NCI-H460 (cell line): ENCODE measurements at regions not wholly inside any gene's neighbourhood (a gene's known extent, or its start where the extent isn't known, plus 50 kb on each side); places are given as distances from the start of the nearest gene placed in this dataset.

ENCODE experiments used
- DNase-seq: peaks from one replicate; pipeline ENCODE4 v3.0.0-alpha.2; 2016; ENCODE audit warnings: low read depth; ENCODE audit errors: extremely low read depth

DNA sequence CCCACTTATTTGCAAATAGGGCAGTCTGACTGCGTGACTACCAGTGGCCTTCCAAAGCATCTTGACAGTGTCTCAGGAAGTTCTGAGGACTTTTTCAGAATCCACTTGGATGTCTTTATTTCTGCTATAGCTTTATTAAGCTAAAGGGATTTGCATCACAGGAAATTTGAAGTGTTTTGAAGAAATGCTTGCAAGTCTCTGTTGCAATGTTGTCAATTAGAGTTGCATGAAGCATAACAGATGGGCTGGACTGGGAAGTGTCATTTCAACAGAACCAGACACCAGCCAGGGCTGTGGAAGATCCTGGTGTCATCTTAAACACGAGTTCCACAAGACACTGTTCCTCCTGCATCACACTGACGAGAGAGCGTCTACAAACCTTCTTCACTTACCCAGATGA lies 224.5 kb downstream of the EN1 start:
- no peak for DNase-seq

DNA sequence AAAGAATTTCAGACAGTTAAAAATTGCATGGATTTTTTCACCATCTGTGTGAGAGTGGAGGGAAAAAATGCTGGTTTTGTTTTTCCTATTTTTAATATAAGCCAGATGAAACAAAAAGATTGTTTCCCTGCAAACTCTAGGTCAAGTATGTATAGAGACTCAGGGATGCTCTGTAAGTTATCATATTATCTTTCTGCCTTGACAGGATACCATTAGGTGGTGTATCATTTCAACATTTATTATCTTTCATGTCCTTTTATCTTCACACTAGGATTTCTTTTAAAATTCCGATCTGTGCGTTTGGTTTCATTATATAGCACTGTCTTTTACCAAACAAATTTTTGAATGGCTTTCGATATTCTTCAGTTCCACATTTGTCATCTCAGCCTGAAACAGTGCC lies 225.3 kb downstream of the EN1 start:
- DNase-seq, result no peak

DNA sequence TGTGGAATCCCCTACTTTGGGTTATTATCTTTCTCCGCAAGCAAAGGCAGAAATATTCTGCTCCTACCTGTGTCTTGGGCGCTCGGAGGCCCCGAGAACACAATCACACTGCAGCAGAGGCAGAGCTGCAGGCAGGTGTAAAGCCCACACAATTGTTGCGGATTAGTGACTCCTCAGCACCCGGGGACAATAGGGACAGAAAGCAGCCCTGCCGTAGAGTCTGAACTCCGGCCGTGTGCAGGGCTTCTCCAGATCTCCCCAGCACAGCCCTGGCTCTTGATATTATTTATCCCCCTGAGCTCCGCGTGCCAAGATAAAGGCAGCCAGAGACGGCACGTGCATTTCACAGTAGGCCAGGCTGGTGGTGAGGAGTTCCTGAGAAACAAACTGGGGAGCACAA lies 229.2 kb downstream of the EN1 start:
- no peak for DNase-seq

DNA sequence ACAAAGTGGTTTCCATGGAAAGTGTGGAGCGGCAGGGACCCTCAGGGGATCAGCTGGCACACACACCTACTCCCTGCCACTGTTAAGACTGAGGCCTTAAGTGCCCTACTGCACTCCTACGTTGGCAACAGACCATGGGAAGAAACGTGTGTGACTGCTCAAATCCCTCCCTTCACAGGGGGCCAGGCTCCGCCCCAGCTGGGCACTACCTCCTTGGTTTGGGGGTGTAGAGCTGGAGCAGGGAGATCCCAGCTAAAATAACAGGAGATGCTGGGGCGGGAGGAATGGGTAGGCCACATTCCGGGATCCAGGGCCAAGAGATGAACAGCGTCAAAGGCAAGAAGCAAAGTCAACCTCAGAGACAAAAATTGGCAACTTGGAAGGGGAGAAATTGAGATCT lies 231.0 kb downstream of the EN1 start:
- DNase-seq, result no peak

DNA sequence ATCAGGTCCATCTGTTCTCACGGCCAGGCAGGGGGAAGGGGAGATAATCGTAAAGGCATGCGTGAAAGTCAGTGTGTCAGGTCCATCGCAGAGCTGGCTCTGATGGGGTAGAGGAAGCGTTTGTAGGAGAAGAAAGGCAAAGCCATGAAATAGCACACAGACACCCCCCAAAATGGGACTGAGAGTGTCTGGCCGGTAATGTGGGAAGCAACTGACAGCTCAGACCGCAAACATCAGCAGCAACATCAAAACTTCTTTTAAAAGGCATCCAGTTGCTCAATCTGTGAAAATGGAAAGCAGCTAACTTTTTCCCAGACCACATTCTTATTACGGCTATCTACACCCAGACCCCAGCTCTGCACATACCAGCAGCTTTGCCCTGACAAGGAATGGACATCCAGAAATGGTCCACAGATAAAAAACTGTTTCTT lies 232.6 kb downstream of the EN1 start:
- no peak for DNase-seq

DNA sequence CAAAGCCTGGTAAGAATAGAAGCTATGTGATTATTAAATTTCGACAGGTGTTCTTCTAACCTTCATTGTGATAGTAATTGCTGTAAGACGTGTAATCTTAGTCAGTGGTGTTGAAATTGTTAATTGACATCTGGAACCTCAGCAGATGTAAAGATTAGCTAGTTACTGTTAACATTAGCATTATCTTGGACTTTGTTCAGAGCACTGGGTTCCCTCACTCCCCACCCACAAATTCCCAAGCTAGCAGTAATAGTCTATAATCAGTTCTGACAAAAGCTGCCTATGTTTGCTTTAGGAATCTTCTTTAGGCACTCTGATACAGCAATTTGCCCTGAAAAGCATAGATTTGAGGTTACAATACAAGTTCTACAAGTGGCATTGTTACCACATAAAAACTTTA lies 233.7 kb downstream of the EN1 start:
- DNase-seq, result no peak

DNA sequence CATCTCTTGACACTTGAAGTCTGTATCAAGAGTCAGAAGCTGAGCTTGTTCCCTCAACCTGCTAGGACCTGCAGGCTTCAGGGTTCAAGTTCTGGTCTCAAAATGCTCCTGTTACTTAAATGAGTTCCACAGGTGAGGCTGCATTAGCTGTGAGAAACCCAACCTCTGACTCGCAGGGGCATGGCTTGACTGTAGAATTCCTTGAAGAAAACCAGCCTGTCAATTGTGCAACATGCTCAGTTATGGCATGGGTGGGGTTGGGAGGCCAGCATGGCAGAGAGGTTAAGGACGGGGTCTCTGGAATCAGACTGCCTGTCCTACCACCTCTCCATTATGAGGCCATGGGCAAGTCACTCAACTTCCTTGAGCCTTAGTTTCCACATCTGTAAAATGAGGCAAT lies 235.8 kb downstream of the EN1 start:
- no peak for DNase-seq

DNA sequence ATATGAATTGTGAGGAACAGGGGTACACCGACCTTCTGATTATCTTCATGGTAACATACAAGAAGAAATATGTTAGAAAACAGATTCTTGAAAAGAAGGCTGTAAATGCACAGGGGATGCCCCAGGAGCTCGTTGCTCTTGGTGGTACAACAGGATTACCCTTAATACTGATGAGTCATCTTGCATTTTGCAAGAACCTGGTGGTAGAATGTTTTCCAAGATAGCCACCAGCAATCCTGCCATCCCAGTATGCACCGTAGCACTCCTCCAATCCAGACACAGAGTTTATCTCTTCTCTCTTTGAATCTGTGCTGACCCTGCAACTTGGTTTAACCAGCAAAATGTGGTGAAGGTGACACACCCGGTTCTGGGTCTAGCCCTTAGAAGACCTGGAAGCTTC lies 238.3 kb downstream of the EN1 start:
- no peak for DNase-seq

DNA sequence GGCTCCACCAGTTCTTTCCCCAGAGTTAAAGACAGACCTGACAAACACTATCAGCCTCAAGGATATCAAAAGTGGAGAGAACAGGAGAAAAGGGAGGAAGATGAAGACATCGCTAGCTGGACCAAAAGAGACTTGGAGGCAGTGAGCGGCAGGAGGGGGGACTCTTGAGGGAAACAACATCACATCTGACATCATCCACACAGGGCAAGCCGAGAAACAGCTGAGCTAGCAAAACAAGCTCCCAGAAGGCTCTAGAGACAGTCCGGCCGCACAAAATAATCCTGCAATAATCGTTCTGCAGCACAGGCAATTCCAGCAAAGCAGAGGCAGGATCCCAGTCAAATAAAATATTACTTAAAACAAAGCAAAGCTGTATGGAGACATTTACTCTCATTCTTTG lies 239.8 kb downstream of the EN1 start:
- no peak for DNase-seq

DNA sequence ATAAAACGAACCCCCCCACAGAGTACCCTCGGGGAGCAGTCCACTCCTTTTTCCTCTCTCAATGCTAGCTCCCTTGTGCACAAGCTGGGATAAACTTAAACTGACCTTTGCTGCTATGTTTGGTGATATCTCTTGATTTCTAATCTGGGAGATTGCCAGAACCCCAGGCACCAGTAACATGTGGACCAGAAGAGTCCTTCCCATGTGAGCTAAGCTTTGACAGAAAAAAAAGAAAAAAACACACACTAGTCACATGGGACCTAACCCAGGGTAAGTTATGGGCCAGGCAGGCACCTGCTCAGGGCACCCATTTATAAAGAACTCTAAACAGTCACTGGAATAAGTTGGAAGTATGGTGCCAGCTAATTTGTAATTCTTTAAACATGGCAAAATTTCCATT lies 242.6 kb downstream of the EN1 start:
- DNase-seq, result no peak

DNA sequence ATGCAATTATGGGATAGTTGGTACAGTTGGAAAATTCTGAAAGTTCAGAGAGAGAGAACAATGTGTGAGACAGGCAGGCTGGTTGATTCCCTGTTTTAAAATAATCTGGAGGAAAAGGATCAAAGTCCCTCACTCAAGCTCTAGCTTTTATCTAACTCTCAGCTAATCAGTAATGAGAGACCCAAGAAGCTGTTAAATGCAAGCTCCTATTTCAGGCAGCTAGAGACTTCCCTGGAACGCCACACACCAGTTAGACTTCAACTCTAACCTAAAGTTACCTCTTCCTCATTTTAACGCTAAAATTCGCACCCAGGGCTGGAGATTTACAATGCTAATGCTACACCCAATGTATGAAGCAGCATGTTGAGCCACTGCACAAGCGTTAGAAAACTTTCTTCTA lies 243.1 kb downstream of the EN1 start:
- DNase-seq, result no peak

DNA sequence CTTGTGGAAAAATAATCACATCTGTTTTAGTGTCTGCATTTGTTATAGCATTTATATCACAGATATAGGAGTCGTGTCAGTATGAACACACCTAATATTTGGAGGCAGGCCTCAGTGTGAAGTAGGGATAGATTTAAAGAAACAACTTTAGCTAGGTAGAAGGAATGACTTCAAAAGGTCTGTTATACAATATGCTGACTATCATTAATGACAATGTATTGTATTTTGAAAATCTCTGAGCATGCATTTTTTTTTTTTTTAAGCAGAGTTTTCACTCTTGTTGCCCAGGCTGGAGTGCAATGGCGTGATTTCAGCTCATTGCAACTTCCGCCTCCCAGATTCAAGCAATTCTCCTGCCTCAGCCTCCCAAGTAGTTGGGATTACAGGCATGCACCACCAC lies 248.3 kb downstream of the EN1 start:
- DNase-seq, result no peak

DNA sequence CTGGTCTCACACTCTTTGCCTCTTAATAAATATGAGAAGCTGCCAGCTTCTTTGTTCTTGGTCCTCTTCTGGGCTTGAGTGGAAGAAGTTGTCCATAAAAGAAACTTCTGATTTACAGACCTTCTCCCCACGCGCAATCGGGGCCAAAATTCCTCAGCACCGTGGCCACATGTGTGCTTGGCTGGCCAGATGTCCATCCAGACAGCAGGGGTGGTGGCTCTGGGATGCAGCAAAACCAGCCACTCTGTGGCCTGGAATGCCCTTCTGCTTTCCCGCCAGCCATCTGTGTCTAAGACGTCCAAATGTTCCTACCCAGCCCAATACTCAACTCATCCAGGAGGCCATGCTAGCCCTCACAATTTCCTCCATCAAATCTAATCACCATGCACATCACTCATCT lies 250.8 kb downstream of the EN1 start:
- no peak for DNase-seq

DNA sequence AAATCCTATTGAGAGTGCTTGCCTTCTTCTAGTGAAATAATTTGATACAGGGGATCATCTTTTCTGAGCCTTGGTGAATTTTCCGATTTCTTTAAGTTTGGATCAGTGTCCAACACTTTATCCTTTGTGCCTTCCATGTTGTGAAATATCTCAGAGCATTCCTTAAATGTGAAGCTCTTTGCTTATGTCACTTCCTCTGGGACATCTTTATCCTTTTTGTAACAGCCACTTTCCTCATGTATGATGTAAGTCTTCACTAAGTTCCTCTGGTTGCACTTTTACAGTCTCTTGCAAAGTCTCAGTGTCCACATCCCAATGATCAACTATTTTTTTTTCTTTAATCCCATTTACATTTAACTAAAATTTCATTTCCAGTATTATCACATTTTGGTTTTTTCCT lies 254.2 kb downstream of the EN1 start:
- no peak for DNase-seq

DNA sequence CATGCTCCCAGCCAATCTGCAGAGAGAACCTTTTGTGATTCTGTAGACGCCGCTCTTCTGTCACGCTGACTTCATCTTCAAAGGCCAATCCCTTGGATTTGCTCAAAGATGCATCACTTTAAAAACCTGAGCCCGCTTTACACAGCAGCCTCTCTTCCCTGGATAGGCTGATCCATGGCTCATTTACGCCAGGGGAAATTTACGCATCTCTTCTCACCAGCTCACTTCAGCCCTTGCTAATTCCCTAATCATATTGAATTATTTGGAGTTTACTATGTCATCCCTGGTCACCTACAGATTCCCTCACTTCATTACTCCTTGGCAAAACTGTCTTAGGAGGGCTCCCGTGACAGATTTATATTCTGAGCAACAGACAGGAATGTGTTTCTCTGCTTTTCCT lies 256.2 kb downstream of the EN1 start:
- no peak for DNase-seq

DNA sequence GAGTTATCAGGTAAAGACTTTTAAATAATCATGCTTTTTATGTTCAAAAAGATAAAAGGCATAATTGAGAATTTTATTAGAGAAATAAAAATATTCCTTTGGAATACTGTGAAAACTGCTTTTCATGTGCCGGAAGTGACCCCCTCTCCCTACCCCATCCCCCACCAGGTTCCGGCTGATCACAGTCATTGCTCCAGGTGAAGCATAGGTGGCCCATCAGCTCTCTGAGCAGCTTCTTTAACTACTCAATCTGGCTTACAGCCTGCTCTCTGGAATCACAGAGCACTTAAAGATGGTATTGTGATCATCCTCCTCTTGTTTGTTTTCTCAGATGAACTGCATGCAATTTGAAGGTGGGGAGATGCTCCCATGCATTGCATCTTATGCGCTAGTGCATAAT lies 257.7 kb downstream of the EN1 start:
- no peak for DNase-seq

DNA sequence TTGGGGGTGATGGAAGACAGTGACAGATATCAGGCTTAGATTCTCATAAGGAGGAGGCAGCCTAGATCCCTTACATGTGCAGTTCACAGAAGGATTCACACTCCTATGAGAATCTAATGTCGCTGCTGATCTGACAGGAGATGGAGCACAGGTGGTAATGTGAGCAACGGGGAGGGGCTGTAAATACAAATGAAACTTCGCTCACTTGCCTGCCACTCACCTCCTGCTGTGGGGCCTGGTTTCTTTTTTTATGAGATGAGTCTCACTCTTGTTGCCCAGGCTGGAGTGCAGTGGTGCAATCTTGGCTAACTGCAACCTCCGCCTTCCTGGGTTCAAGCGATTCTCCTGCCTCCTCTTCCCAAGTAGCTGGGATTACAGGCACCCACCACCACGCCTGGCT lies 258.6 kb downstream of the EN1 start:
- DNase-seq, result no peak

DNA sequence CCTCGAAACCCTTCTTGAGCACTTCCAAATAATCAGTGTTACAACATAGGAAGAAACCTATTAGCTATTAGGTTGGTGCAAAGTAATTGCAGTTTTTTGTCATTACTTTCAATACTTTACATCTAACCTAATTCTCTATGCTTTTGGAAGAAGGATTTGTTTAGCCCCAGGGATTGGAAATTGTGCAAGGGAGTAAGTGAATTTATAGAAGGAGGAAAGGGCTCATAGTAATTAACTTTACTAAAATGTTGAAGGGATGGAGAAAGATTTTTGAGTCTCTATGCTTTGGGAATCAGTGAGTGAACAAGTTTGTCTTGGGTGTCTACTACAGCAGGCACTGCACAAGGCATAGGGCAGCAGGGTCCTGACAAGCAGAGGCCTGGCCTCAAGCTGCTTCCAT lies 261.1 kb downstream of the EN1 start:
- no peak for DNase-seq

DNA sequence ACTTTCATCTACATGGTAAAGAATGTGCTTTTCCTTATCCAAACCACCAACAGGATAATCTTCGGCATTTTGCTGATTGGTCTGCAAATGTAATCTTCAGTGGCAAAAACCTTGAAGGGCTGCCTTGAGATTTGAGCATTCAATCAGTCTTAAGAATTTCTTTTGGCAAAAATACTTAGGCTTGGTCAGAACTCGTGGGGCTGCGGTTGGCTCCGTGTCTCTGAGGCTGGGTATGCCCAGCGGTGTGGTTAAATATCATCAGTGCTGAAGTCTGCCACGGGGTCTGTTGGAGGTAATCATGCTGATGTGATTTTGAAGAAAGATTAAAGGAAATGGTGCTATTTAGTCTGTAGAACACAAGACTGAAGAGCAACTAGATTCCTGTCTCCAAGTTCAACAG lies 262.6 kb downstream of the EN1 start:
- DNase-seq, result no peak

DNA sequence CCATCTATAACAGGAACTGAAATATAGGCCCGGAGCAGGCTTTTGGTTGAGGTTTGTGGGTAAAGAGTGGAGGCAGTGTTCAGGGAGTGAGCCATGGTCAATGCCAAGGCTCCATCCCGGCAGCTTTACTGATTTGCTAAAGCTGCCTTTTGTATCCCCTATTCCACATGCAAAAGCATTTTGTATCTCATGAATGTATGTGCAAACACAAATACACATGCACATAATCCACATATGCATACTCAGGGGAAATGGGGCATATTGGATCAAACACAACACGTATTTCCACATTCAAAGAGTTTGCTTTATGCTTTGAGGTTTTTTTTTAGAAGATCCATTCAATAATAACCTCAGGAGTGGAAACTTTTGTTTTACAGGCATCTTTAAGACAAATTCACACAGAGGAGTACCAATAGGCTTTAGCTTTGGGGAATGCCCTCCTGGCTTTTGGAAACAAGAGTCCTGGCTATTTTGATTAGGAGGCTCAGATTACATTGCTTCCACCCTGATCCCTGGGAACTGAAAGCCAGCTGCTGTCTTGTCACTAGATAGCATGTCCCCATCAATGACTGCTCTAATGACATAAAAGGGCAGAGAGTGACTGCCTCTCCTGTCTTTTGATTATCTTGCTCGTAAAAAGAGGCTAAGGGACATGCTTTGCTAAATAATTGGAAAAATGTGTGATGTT lies 263.2 kb downstream of the EN1 start:
- DNase-seq, result no peak

DNA sequence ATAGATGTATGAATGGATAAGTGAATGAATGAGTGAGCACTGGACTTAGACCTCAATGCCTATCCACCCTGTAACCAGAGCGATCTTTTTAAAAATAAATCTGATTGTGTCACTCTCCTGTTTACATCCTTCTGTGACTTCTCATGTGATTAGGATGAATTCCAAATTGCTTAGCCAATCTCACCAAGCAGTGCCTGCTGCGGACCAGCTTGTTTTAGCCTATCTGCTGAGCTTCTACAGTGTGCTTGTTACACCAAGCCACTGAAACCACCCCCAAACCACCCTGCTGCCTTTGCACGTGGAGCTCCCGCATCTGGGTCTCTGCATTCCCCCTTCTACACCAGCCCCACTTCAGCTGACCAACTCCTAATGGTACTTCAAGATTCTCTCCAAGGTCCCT lies 265.4 kb downstream of the EN1 start:
- no peak for DNase-seq

DNA sequence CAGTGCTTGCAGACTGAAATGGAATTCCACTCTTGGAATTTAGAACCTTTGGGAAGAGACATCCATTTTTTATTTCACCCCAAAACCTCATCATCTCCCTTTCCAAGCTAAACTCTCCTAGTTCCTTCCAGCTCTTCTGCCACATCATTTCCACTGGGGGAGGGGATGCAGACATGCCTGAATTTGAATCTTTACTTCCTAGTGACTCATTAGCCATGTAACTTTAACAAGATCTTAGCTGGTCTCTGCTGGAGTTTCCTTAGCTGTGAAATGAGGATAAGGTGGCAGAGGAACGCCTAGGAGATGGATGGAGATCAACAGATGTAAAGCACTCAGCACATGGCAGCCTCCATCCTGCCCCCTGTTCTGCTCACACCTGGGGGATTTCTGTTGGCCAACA lies 266.8 kb downstream of the EN1 start:
- DNase-seq, result no peak

DNA sequence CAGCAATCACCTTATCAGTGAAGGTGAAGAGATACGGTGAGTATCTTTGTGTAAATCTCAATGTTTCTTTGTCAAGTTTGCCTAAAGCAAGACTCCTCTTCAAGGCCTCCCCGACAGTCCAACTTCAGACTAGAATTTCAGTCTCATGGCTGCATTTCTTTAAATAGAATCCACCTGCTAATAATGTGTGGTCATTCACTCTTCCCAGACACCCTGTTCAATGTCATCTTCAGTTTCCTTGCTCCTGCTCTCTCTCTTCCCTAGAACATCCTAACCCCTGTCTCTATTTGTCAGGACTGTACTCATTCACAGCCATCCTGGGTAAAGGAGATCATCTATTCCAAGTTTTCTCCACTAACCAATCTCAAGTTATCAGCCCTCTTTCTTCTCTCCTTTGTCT lies 267.3 kb downstream of the EN1 start:
- no peak for DNase-seq
